Suprapubic skin (tissue), 4 donors: ENCODE measurements at regions not wholly inside any gene's neighbourhood (a gene's known extent, or its start where the extent isn't known, plus 50 kb on each side); places are given as distances from the start of the nearest gene placed in this dataset.

Source experiments
- DNase-seq, 2 donors: peaks; one replicate each; pipeline ENCODE4 v3.0.0-alpha.2; 2019; ENCODE audit warnings: low spot score in 2 of 2
- H3K27ac ChIP-seq: fragments of 200-600 bp; sonication (generic); one replicate; pipeline ENCODE4 v1.5.1; 2019
- H3K27me3 ChIP-seq: fragments of 200-600 bp; sonication (generic); one replicate; pipeline ENCODE4 v1.5.1; 2019
- H3K36me3 ChIP-seq: fragments of 200-600 bp; sonication (generic); one replicate; pipeline ENCODE4 v1.5.1; 2019
- H3K4me1 ChIP-seq: fragments of 200-600 bp; sonication (generic); one replicate; pipeline ENCODE4 v1.5.1; 2019
- H3K4me3 ChIP-seq: fragments of 200-600 bp; sonication (generic); one replicate; pipeline ENCODE4 v1.5.1; 2019; ENCODE audit warnings: mild to moderate bottlenecking
- H3K9me3 ChIP-seq: fragments of 200-600 bp; sonication (generic); one replicate; pipeline ENCODE4 v1.5.1; 2019
- EP300 ChIP-seq: sonication (generic); formaldehyde crosslinking; IDR thresholded peaks from one replicate; pipeline ENCODE4 v1.6.1; 2017; ENCODE audit warnings: antibody characterized with exemption
- POLR2A ChIP-seq, 2 donors: fragments of 450-650 bp; IDR thresholded peaks; one replicate each; pipeline ENCODE4 v1.6.1; 2017; ENCODE audit warnings: antibody characterized with exemption in 2 of 2, mild to moderate bottlenecking in 2 of 2, moderate library complexity in 2 of 2
- POLR2AphosphoS5 ChIP-seq, 3 donors: sonication (generic); formaldehyde crosslinking; IDR thresholded peaks; one replicate each; pipeline ENCODE4 v1.6.1; 2017; ENCODE audit warnings: antibody characterized with exemption in 3 of 3
- WGBS: methylation state at CpG from one replicate; pipeline ENCODE4 v1.1.5; 2018; 5-methylcytosine and 5-hydroxymethylcytosine counted together
- TF ChIP-seq, protein P1 (sequence below), 2 donors: fragments of 200-600 bp in 1 of 2; fragments of 450-650 bp in 1 of 2; sonication (generic) in 1 of 2; IDR thresholded peaks; one replicate each; pipeline ENCODE4 v1.5.1; 2016 to 2019; ENCODE audit warnings: antibody characterized with exemption in 2 of 2, mild to moderate bottlenecking in 1 of 2, moderate library complexity in 1 of 2

DNA sequence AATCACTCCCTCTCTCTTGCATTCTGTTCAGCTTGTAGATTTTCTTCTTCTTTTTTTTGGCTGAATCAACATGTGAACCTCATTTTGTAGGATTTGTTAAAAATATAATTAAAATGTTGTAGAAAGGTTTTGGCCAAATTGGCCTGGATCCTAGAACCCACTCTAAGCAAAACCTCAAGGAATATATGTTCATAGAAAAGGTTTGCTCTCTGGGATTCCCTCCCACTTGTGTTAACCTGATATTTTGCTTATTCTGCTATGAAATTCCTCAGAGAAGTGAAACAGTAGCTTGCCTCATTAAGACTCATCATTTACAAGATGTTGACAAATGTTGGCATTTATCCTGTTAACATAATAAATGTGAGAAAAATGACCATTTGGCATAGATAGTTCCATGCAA is 456.7 kb downstream of the TMEM182 start:
- H3K9me3 ChIP-seq = peaks cover 4% of the 10 kb centered on the region
- no peaks in the 10 kb centered on the region for H3K36me3 ChIP-seq
- no peak for TF ChIP-seq EP300
- TF ChIP-seq POLR2A (IDR thresholded peaks at IDR 0.05) = no peak
- TF ChIP-seq, protein P1, sequence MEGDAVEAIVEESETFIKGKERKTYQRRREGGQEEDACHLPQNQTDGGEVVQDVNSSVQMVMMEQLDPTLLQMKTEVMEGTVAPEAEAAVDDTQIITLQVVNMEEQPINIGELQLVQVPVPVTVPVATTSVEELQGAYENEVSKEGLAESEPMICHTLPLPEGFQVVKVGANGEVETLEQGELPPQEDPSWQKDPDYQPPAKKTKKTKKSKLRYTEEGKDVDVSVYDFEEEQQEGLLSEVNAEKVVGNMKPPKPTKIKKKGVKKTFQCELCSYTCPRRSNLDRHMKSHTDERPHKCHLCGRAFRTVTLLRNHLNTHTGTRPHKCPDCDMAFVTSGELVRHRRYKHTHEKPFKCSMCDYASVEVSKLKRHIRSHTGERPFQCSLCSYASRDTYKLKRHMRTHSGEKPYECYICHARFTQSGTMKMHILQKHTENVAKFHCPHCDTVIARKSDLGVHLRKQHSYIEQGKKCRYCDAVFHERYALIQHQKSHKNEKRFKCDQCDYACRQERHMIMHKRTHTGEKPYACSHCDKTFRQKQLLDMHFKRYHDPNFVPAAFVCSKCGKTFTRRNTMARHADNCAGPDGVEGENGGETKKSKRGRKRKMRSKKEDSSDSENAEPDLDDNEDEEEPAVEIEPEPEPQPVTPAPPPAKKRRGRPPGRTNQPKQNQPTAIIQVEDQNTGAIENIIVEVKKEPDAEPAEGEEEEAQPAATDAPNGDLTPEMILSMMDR (IDR thresholded peaks at IDR 0.05) = no peak
- TF ChIP-seq POLR2AphosphoS5 (IDR thresholded peaks at IDR 0.05) = no peak
- H3K4me1 ChIP-seq = no peaks in the 10 kb centered on the region
- H3K4me3 ChIP-seq = no peak overlapping the region
- H3K27ac ChIP-seq = no peak overlapping the region
- no peak for DNase-seq
- H3K27me3 ChIP-seq = no peaks in the 10 kb centered on the region

DNA sequence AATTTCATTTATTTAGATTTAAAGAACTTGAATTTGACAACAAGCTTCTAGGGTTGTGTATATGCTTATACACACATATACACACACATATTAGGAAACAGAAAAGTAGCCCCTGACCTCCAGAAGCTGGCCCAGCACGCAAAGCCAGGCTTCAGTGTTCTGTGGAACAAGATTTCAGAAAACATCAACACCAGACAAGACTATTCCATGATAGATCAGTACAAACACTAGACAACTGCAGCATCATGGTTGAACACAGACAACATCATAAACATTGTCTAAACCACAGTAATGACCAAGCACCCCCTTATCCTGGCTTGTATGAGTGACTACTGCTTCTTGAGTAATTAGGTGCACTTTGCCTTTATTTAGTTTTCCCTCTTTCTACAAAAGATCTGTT is 457.6 kb downstream of the TMEM182 start:
- H3K4me1 ChIP-seq = no peaks in the 10 kb centered on the region
- WGBS = 88% methylated on average over 1 of the region's 1 CpG
- peaks cover 4% of the 10 kb centered on the region for H3K9me3 ChIP-seq
- no peak for TF ChIP-seq POLR2AphosphoS5 (IDR thresholded peaks at IDR 0.05)
- TF ChIP-seq, protein P1 (IDR thresholded peaks at IDR 0.05) = no peak
- TF ChIP-seq POLR2A (IDR thresholded peaks at IDR 0.05) = no peak
- no peak for TF ChIP-seq EP300
- no peaks in the 10 kb centered on the region for H3K27me3 ChIP-seq
- no peak for DNase-seq
- no peak overlapping the region for H3K4me3 ChIP-seq
- no peak overlapping the region for H3K27ac ChIP-seq
- H3K36me3 ChIP-seq = no peaks in the 10 kb centered on the region

DNA sequence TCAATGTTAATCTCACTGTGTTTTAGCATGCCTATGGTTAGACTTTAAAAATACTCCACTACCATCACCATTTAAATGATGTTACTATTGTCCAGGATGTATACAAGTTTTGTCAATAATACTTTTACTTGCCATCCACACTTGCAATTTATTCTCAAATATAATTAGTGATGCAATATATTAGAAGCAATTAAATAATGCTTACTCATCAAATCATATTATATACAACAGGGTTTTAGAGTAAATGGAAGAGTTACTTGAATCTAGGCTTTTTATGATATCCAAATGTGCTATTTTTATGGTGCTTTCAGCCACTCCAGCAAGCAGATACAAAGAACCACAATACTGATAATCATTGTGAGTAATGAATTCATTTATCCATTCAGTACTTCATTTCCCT is 461.1 kb downstream of the TMEM182 start:
- no peak for DNase-seq
- no peaks in the 10 kb centered on the region for H3K9me3 ChIP-seq
- no peaks in the 10 kb centered on the region for H3K4me1 ChIP-seq
- no peaks in the 10 kb centered on the region for H3K27me3 ChIP-seq
- H3K36me3 ChIP-seq = no peaks in the 10 kb centered on the region
- H3K4me3 ChIP-seq = no peak overlapping the region
- no peak overlapping the region for H3K27ac ChIP-seq
- TF ChIP-seq POLR2A (IDR thresholded peaks at IDR 0.05) = no peak
- no peak for TF ChIP-seq POLR2AphosphoS5 (IDR thresholded peaks at IDR 0.05)
- TF ChIP-seq EP300 = no peak
- TF ChIP-seq, protein P1 (IDR thresholded peaks at IDR 0.05) = no peak

DNA sequence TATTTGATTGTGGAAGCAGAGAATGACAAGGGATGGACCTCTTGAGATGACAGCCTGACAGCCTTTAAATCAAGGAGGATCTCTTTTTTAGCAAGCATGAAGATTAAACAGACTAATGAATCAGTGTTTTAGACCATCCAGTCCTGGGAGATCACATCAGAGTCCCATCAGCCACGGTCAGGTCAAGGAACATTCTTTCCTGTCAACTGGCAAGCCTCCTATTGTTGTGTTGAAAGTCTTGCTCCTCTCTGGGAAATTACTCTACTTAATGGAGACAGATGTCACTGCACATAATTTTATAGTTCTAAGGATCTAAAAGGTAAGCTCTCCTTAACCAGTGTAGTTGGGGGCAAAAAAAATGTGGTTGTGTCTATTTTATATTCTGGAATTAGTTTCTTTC is 469.0 kb downstream of the TMEM182 start:
- WGBS = 11% methylated on average over 1 of the region's 1 CpG

DNA sequence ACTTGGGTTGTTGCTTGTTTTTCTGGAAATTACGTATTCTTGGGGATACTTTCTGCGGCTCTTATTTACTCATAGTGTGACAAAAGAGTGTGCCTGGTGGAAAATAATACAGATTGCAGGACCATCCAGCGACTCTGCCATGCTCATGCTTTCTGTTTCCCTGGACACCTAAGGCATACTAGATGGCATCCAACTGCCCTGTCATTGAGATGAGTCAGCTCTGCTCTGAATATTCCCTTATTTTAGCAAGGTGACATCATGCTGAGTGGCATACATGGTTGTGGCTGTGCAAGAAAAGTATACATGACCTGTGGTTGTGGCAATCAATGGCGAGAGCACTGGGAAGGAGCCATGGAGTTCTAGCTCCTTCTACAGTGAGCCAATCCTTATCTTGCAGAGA is 471.0 kb downstream of the TMEM182 start:
- Histone ChIP-seq H3K9me3 (no peaks in the 10 kb centered on the region), H3K4me1 (no peaks in the 10 kb centered on the region), H3K27me3 (no peaks in the 10 kb centered on the region), H3K4me3 (no peak overlapping the region), H3K36me3 (no peaks in the 10 kb centered on the region), H3K27ac (no peak overlapping the region)
- no peak for DNase-seq
- WGBS = 91% methylated on average over 4 of the region's 4 CpGs
- TF ChIP-seq EP300 = no peak
- TF ChIP-seq, protein P1 (IDR thresholded peaks at IDR 0.05) = no peak
- TF ChIP-seq POLR2A (IDR thresholded peaks at IDR 0.05) = no peak
- TF ChIP-seq POLR2AphosphoS5 (IDR thresholded peaks at IDR 0.05) = no peak

More for the DNA sequence above, 469.0 kb downstream of the TMEM182 start:
- Histone ChIP-seq H3K36me3 (no peaks in the 10 kb centered on the region), H3K27ac (no peak overlapping the region), H3K9me3 (no peaks in the 10 kb centered on the region), H3K4me3 (no peak overlapping the region), H3K27me3 (no peaks in the 10 kb centered on the region), H3K4me1 (no peaks in the 10 kb centered on the region)
- no peak for TF ChIP-seq EP300
- TF ChIP-seq, protein P1 (IDR thresholded peaks at IDR 0.05) = no peak
- no peak for TF ChIP-seq POLR2A (IDR thresholded peaks at IDR 0.05)
- no peak for TF ChIP-seq POLR2AphosphoS5 (IDR thresholded peaks at IDR 0.05)
- DNase-seq = no peak
